OCI-LY1 (cell line): ENCODE measurements at regions not wholly inside any gene's neighbourhood (a gene's known extent, or its start where the extent isn't known, plus 50 kb on each side); places are given as distances from the start of the nearest gene placed in this dataset.

Experiments used
- H2AFZ ChIP-seq: fragments of 200-600 bp; sonication (generic), shearing (Covaris generic); 2 replicates; pipeline ENCODE4 v1.6.0; 2014; ENCODE audit warnings: antibody characterized with exemption, mild to moderate bottlenecking, low read length
- H3F3A ChIP-seq: fragments of 200-600 bp; sonication (generic), shearing (Covaris generic); 2 replicates; pipeline ENCODE4 v1.6.0; 2014; ENCODE audit warnings: mild to moderate bottlenecking, antibody characterized with exemption, low read length, moderate library complexity; ENCODE audit not compliant: insufficient read depth
- H3K27ac ChIP-seq: fragments of 200-600 bp; sonication (generic); 2 replicates; pipeline ENCODE4 v1.5.1; 2014; ENCODE audit warnings: low read length, mixed run types, mild to moderate bottlenecking, low read depth; ENCODE audit not compliant: poor library complexity, severe bottlenecking
- H3K27me3 ChIP-seq: fragments of 200-600 bp; sonication (generic); 2 replicates; pipeline ENCODE4 v1.6.0; 2014; ENCODE audit warnings: antibody characterized with exemption, mild to moderate bottlenecking, low read length, moderate library complexity; ENCODE audit not compliant: insufficient read depth
- H3K36me3 ChIP-seq: fragments of 200-600 bp; sonication (generic); 2 replicates; pipeline ENCODE4 v1.6.1; 2014; ENCODE audit warnings: mild to moderate bottlenecking, antibody characterized with exemption, low read length, moderate library complexity, mixed read lengths; ENCODE audit not compliant: insufficient read depth
- H3K4me1 ChIP-seq: fragments of 200-600 bp; sonication (generic); 2 replicates; pipeline ENCODE4 v1.5.1; 2014; ENCODE audit warnings: mild to moderate bottlenecking, low read length, moderate library complexity; ENCODE audit not compliant: insufficient read depth, severe bottlenecking
- H3K4me2 ChIP-seq: fragments of 200-600 bp; sonication (generic), shearing (Covaris generic); 2 replicates; pipeline ENCODE4 v1.6.1; 2014; ENCODE audit warnings: low read length
- H3K4me3 ChIP-seq: fragments of 200-600 bp; sonication (generic); 2 replicates; pipeline ENCODE4 v1.5.1; 2014; ENCODE audit warnings: low read length, low read depth, mild to moderate bottlenecking, mixed read lengths; ENCODE audit not compliant: poor library complexity, severe bottlenecking
- H3K79me2 ChIP-seq: fragments of 200-600 bp; shearing (Covaris generic); 2 replicates; pipeline ENCODE4 v1.6.1; 2016; ENCODE audit warnings: mixed run types, low read length, mixed read lengths; ENCODE audit not compliant: insufficient read depth
- H3K9ac ChIP-seq: fragments of 200-600 bp; sonication (generic), shearing (Covaris generic); 2 replicates; pipeline ENCODE4 v1.6.1; 2014; ENCODE audit warnings: mild to moderate bottlenecking, low read length, mixed read lengths
- H3K9me2 ChIP-seq: fragments of 200-600 bp; sonication (generic), shearing (Covaris generic); 2 replicates; pipeline ENCODE4 v1.6.1; 2014; ENCODE audit warnings: low read depth, mild to moderate bottlenecking, low read length, mixed read lengths
- H3K9me3 ChIP-seq: fragments of 200-600 bp; shearing (Covaris generic); 2 replicates; pipeline ENCODE4 v1.6.1; 2014; ENCODE audit warnings: low read length, mixed read lengths
- H4K20me1 ChIP-seq: fragments of 200-600 bp; sonication (generic), shearing (Covaris generic); 2 replicates; pipeline ENCODE4 v1.6.0; 2016; ENCODE audit warnings: mild to moderate bottlenecking, low read length; ENCODE audit not compliant: insufficient read depth
- EZH2 ChIP-seq: fragments of 200-600 bp; sonication (generic), shearing (Covaris generic); IDR thresholded peaks from 2 replicates; pipeline ENCODE4 v1.8.0; 2017; ENCODE audit warnings: borderline replicate concordance, mixed run types, mild to moderate bottlenecking, antibody characterized with exemption, low read length, moderate library complexity, mixed read lengths
- TF ChIP-seq, protein P1 (sequence below): fragments of 200-600 bp; sonication (generic), shearing (Covaris generic); IDR thresholded peaks from 2 replicates; pipeline ENCODE4 v1.5.1; 2017; ENCODE audit warnings: mild to moderate bottlenecking, antibody characterized with exemption, low read length, moderate library complexity, mixed read lengths

DNA sequence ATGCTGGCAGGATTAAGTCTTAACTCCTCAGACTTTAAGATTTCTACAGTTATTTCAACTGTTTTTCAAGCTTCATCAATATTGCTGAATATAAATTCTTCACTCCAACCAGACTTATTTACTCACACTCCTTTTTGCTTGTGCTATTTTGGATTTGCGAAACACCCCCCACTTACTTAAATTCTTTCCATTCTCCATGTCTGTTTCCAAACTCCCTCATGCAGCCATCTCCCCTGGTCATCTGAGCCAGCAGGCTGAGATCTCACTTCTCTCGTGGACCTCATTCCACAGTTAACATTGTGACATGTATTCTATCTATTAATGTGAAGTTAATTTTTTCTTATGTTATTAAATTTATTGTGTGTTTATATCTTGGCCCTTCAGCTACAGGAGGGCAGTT lies 188.9 kb upstream of the HDAC9 start:
- Histone ChIP-seq H3K79me2 (no peaks in the 10 kb centered on the region), H3K9me3 (no peaks in the 10 kb centered on the region), H2AFZ (no peak overlapping the region), H3F3A (no peaks in the 10 kb centered on the region), H3K4me1 (no peaks in the 10 kb centered on the region), H3K27ac (no peak overlapping the region), H3K9ac (no peak overlapping the region), H3K9me2 (no peaks in the 10 kb centered on the region), H3K4me2 (no peak overlapping the region), H3K27me3 (no peaks in the 10 kb centered on the region), H3K36me3 (no peaks in the 10 kb centered on the region), H4K20me1 (no peaks in the 10 kb centered on the region), H3K4me3 (no peak overlapping the region)
- TF ChIP-seq EZH2 = no peak
- TF ChIP-seq, protein P1, sequence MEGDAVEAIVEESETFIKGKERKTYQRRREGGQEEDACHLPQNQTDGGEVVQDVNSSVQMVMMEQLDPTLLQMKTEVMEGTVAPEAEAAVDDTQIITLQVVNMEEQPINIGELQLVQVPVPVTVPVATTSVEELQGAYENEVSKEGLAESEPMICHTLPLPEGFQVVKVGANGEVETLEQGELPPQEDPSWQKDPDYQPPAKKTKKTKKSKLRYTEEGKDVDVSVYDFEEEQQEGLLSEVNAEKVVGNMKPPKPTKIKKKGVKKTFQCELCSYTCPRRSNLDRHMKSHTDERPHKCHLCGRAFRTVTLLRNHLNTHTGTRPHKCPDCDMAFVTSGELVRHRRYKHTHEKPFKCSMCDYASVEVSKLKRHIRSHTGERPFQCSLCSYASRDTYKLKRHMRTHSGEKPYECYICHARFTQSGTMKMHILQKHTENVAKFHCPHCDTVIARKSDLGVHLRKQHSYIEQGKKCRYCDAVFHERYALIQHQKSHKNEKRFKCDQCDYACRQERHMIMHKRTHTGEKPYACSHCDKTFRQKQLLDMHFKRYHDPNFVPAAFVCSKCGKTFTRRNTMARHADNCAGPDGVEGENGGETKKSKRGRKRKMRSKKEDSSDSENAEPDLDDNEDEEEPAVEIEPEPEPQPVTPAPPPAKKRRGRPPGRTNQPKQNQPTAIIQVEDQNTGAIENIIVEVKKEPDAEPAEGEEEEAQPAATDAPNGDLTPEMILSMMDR = no peak

DNA sequence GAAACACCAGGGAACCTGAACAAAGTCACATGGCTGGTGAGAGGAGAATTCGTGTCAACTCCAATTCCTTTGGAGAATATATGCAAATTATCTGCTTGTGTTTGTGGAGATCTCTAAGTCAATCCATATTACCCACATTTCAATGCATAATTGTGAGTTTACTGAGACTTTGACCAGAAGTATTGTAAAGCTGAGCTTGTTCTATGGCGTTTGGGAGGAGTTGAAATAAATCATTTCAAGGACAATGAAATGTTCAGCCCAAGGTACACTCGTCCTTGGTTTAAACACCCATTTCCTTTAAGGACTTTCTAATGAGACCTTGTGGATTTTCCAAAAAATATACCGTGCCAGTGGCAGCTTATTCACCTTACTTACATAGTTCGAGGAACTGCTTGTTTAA lies 186.6 kb upstream of the HDAC9 start:
- Histone ChIP-seq H3K4me1 (no peaks in the 10 kb centered on the region), H3K27me3 (no peaks in the 10 kb centered on the region), H3K9ac (no peak overlapping the region), H4K20me1 (no peaks in the 10 kb centered on the region), H3K36me3 (no peaks in the 10 kb centered on the region), H3K4me2 (no peak overlapping the region), H2AFZ (no peak overlapping the region), H3K79me2 (no peaks in the 10 kb centered on the region), H3K9me3 (no peaks in the 10 kb centered on the region), H3K4me3 (no peak overlapping the region), H3K27ac (no peak overlapping the region), H3K9me2 (no peaks in the 10 kb centered on the region), H3F3A (no peaks in the 10 kb centered on the region)
- TF ChIP-seq EZH2 = no peak
- TF ChIP-seq, protein P1 = no peak

DNA sequence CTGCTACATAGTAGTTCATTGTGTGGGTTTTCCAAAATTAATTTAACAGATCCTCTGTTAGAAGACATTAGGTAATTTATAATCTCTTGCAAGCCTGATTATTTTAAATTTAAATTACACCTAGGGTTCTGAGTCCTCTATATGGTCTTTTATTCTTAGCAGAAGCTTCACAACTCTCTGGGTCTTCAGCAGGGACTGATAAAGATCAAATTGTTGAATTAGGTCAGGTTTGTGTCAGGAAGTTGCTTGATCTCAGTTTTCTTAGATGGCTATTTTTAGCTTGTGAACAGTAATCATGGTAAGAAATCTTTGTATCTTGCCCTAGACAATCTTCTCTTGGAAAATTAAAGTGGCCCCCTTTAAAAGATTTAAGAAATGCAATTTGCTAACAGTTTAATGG lies 183.1 kb upstream of the HDAC9 start:
- no peaks in the 10 kb centered on the region for H3K9me2 ChIP-seq
- H3K9me3 ChIP-seq = no peaks in the 10 kb centered on the region
- no peak overlapping the region for H3K27ac ChIP-seq
- H3K4me2 ChIP-seq = no peak overlapping the region
- no peaks in the 10 kb centered on the region for H3K36me3 ChIP-seq
- no peaks in the 10 kb centered on the region for H3K27me3 ChIP-seq
- TF ChIP-seq, protein P1 = no peak
- no peak for TF ChIP-seq EZH2
- H3K79me2 ChIP-seq = no peaks in the 10 kb centered on the region
- no peaks in the 10 kb centered on the region for H3F3A ChIP-seq
- no peak overlapping the region for H3K4me3 ChIP-seq
- no peaks in the 10 kb centered on the region for H4K20me1 ChIP-seq
- H3K9ac ChIP-seq = no peak overlapping the region
- H3K4me1 ChIP-seq = no peaks in the 10 kb centered on the region
- no peak overlapping the region for H2AFZ ChIP-seq
